Thyroid gland (tissue), 4 donors: ENCODE measurements at regions not wholly inside any gene's neighbourhood (a gene's known extent, or its start where the extent isn't known, plus 50 kb on each side); places are given as distances from the start of the nearest gene placed in this dataset.

Source experiments
- DNase-seq, 2 donors: peaks; one replicate each; pipeline ENCODE4 v3.0.0-alpha.2; 2019
- H3K27ac ChIP-seq, 3 donors: fragments of 200-600 bp; sonication (generic); 1 replicate in 2 of 3; 2 replicates in 1 of 3; pipeline ENCODE4 v1.5.1; 2016 to 2019; ENCODE audit warnings: mild to moderate bottlenecking in 1 of 3, moderate library complexity in 1 of 3
- H3K27me3 ChIP-seq: fragments of 200-600 bp; sonication (generic); one replicate; pipeline ENCODE4 v1.5.1; 2019
- H3K36me3 ChIP-seq, 2 donors: fragments of 200-600 bp; sonication (generic); one replicate each; pipeline ENCODE4 v1.5.1; 2016 to 2019
- H3K4me1 ChIP-seq, 2 donors: fragments of 200-600 bp; sonication (generic); one replicate each; pipeline ENCODE4 v1.5.1; 2017 to 2019
- H3K4me3 ChIP-seq, 3 donors: fragments of 200-600 bp; sonication (generic); replicated peaks in 1 of 3; 1 replicate in 2 of 3; 2 replicates in 1 of 3; pipeline ENCODE4 v1.5.1; 2016; ENCODE audit warnings: mild to moderate bottlenecking in 1 of 3
- H3K9me3 ChIP-seq: fragments of 200-600 bp; sonication (generic); one replicate; pipeline ENCODE4 v1.5.1; 2017
- CTCF ChIP-seq, 6 experiments: fragments of 200-600 bp in 3 of 6; fragments of 450-650 bp in 3 of 6; sonication (generic) in 3 of 6; IDR thresholded peaks; one replicate each; pipeline ENCODE4 v1.5.1; 2016 to 2019; ENCODE audit warnings: antibody characterized with exemption in 6 of 6, mild to moderate bottlenecking in 2 of 6, inconsistent platforms in 1 of 6, moderate library complexity in 1 of 6
- POLR2A ChIP-seq, 2 donors: fragments of 450-650 bp; IDR thresholded peaks; one replicate each; pipeline ENCODE4 v1.6.1; 2017; ENCODE audit warnings: antibody characterized with exemption in 2 of 2, mild to moderate bottlenecking in 2 of 2, moderate library complexity in 1 of 2
- WGBS, 2 donors: methylation state at CpG; one replicate each; pipeline ENCODE4 v1.1.5; 2017; 5-methylcytosine and 5-hydroxymethylcytosine counted together
- intact Hi-C: fragments of 100-400 bp; cut with DNase I; formaldehyde crosslinking; loops from one replicate; pipeline ENCODE4 v1.15.1; 2023

GRCh38 chr9:90508940-90509339, 133.7 kb downstream of the DIRAS2 start:
- intact Hi-C loops = no loop called here
- H3K27me3 ChIP-seq = no peaks in the 10 kb centered on the region
- 94% methylated on average over 2 of the region's 2 CpGs for WGBS, 2 donors
- H3K4me3 ChIP-seq = no peak overlapping the region
- TF ChIP-seq POLR2A (IDR thresholded peaks at IDR 0.05) (no peak), CTCF (IDR thresholded peaks at IDR 0.05) (no peak)
- H3K27ac ChIP-seq = no peak overlapping the region
- no peak for DNase-seq
- H3K36me3 ChIP-seq = no peaks in the 10 kb centered on the region
- H3K9me3 ChIP-seq = no peaks in the 10 kb centered on the region
- H3K4me1 ChIP-seq = no peaks in the 10 kb centered on the region

GRCh38 chr9:90511711-90512110, 130.9 kb downstream of the DIRAS2 start:
- Histone ChIP-seq H3K27ac (no peak overlapping the region), H3K27me3 (no peaks in the 10 kb centered on the region), H3K4me3 (no peak overlapping the region), H3K9me3 (no peaks in the 10 kb centered on the region), H3K4me1 (no peaks in the 10 kb centered on the region), H3K36me3 (no peaks in the 10 kb centered on the region)
- DNase-seq = no peak
- no peak for TF ChIP-seq CTCF (IDR thresholded peaks at IDR 0.05)
- no peak for TF ChIP-seq POLR2A (IDR thresholded peaks at IDR 0.05)
- WGBS, 2 donors = 93 to 95% methylated on average over 6 of the region's 6 CpGs
- intact Hi-C loops = no loop called here

- H3K9me3 ChIP-seq = no peaks in the 10 kb centered on the region
- WGBS, 2 donors = 92 to 94% methylated on average over 3 of the region's 3 CpGs
- H3K36me3 ChIP-seq = no peaks in the 10 kb centered on the region
- TF ChIP-seq CTCF (IDR thresholded peaks at IDR 0.05) = no peak
- no peak for TF ChIP-seq POLR2A (IDR thresholded peaks at IDR 0.05)
- DNase-seq = no peak
- intact Hi-C loops = no loop called here
- no peak overlapping the region for H3K27ac ChIP-seq
- H3K4me1 ChIP-seq = peaks cover 0 to 7% of the 10 kb centered on the region in 2 donors
- H3K27me3 ChIP-seq = no peaks in the 10 kb centered on the region
- H3K4me3 ChIP-seq = no peak overlapping the region
These were observed 127.7 kb downstream of the DIRAS2 start for GRCh38 chr9:90514877-90515276.

DNA sequence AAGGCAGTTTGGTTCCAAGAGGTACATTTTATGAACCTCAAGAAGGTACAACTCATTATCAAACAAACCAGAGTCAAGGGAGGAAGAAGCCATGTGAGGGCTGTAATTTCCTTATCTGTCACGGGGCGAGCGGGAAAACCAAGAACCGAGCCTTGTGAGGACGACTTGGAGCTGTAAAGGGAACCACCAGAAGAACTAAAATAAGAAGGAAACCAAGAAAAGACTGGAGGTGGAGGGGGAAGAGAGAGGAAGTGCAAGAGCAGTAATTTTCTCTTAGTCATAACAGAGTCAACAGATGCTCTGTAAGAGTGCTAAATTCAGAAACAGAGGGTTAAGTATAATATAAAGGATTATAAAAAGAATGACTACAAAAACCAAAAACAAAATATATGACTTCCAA, 127.1 kb downstream of the DIRAS2 start:
- H3K27me3 ChIP-seq = no peaks in the 10 kb centered on the region
- peaks cover 0 to 7% of the 10 kb centered on the region in 2 donors for H3K4me1 ChIP-seq
- no peak for DNase-seq
- WGBS, 2 donors = 85 to 89% methylated on average over 5 of the region's 5 CpGs
- intact Hi-C loops = no loop called here
- no peaks in the 10 kb centered on the region for H3K36me3 ChIP-seq
- no peak overlapping the region for H3K4me3 ChIP-seq
- no peak overlapping the region for H3K27ac ChIP-seq
- no peak for TF ChIP-seq CTCF (IDR thresholded peaks at IDR 0.05)
- TF ChIP-seq POLR2A (IDR thresholded peaks at IDR 0.05) = no peak
- H3K9me3 ChIP-seq = no peaks in the 10 kb centered on the region

DNA sequence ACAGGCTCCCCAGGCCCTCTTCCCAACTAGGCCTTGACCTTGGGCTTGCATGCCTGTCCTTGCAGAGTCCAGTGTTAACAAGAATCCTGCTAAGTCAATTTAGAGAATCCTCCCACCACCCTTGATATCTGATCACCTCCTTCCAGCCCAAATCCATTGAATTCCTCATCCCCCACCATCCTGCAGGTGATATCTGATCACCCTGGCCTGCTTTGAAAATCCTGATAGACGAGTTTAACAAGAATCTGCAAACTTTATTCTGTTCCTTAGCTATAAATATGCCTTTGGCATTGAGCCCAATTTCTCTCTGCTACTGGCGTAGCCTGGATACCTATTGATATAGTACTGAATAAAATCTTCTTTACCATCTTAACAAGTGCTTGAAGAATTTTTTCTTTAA, 125.5 kb downstream of the DIRAS2 start:
- no peaks in the 10 kb centered on the region for H3K9me3 ChIP-seq
- intact Hi-C loops = no loop called here
- H3K36me3 ChIP-seq = no peaks in the 10 kb centered on the region
- H3K4me1 ChIP-seq = peaks cover 0 to 7% of the 10 kb centered on the region in 2 donors
- DNase-seq = no peak
- no peak for TF ChIP-seq CTCF (IDR thresholded peaks at IDR 0.05)
- TF ChIP-seq POLR2A (IDR thresholded peaks at IDR 0.05) = no peak
- H3K27ac ChIP-seq = no peak overlapping the region
- H3K4me3 ChIP-seq = no peak overlapping the region
- 47 to 51% methylated on average over 2 of the region's 2 CpGs for WGBS, 2 donors
- no peaks in the 10 kb centered on the region for H3K27me3 ChIP-seq
